ENCODE measurements at regions not wholly inside any gene's neighbourhood (a gene's known extent, or its start where the extent isn't known, plus 50 kb on each side); places are given as distances from the start of the nearest gene placed in this dataset.

- TF ChIP-seq REST (IDR thresholded peaks at IDR 0.05) (no peak), FOXA2 (IDR thresholded peaks at IDR 0.05) (no peak)
Observed at GRCh38 chr15:46297766-46298165, 662.9 kb downstream of the SQOR start (continued).

- WGBS = 60% methylated on average over 6 of the region's 6 CpGs
- peaks cover 0 to 3% (median 0%) of the 10 kb centered on the region in 4 donors for H3K27me3 ChIP-seq (ENCODE audit: control insufficient read depth in 4 of 4, insufficient read depth in 4 of 4, low read length in 3 of 4)
- TF ChIP-seq YY1 (IDR thresholded peaks at IDR 0.05) (no peak), MAX (IDR thresholded peaks at IDR 0.05) (no peak), NR2F2 (IDR thresholded peaks at IDR 0.05) (no peak)
- H3K4me1 ChIP-seq (ENCODE audit: control insufficient read depth in 4 of 4, insufficient read depth in 4 of 4, low read length in 3 of 4) = no peaks in the 10 kb centered on the region
- no peak overlapping the region for H3K9ac ChIP-seq (ENCODE audit: low read depth in 1 of 2, low read length in 2 of 2)
- no peak for DNase-seq (ENCODE audit: low spot score)
- no peak overlapping the region for H3K4me3 ChIP-seq (ENCODE audit: low read depth in 1 of 3, low read length in 3 of 3)
- no peaks in the 10 kb centered on the region for H3K9me3 ChIP-seq (ENCODE audit: control insufficient read depth in 4 of 4, low read length in 3 of 4)
- H3K27ac ChIP-seq (ENCODE audit: low read depth in 1 of 2, low read length in 2 of 2) = no peak overlapping the region
- peaks cover 0 to 2% (median 0%) of the 10 kb centered on the region in 4 donors for H3K36me3 ChIP-seq (ENCODE audit: control insufficient read depth in 4 of 4, insufficient read depth in 3 of 4, low read depth in 1 of 4, low read length in 3 of 4)
Observed at GRCh38 chr15:46300716-46301115, 665.9 kb downstream of the SQOR start.

GRCh38 chr15:46301291-46301690, 666.5 kb downstream of the SQOR start:
- Histone ChIP-seq H3K27ac (ENCODE audit: low read depth in 1 of 2, low read length in 2 of 2) (no peak overlapping the region), H3K36me3 (ENCODE audit: control insufficient read depth in 4 of 4, insufficient read depth in 3 of 4, low read depth in 1 of 4, low read length in 3 of 4) (no peaks in the 10 kb centered on the region), H3K27me3 (ENCODE audit: control insufficient read depth in 4 of 4, insufficient read depth in 4 of 4, low read length in 3 of 4) (peaks cover 0 to 3% (median 1%) of the 10 kb centered on the region in 4 donors), H3K9me3 (ENCODE audit: control insufficient read depth in 4 of 4, low read length in 3 of 4) (no peaks in the 10 kb centered on the region), H3K4me1 (ENCODE audit: control insufficient read depth in 4 of 4, insufficient read depth in 4 of 4, low read length in 3 of 4) (no peaks in the 10 kb centered on the region), H3K4me3 (ENCODE audit: low read depth in 1 of 3, low read length in 3 of 3) (no peak overlapping the region), H3K9ac (ENCODE audit: low read depth in 1 of 2, low read length in 2 of 2) (no peak overlapping the region)
- no peak for TF ChIP-seq ATF3 (IDR thresholded peaks at IDR 0.05)
- TF ChIP-seq CTCF (IDR thresholded peaks at IDR 0.05; ENCODE audit: low read depth, low read length, missing input control) = no peak
- no peak for TF ChIP-seq YY1 (IDR thresholded peaks at IDR 0.05)
- TF ChIP-seq FOXA2 (IDR thresholded peaks at IDR 0.05) = no peak
- no peak for TF ChIP-seq RXRA (IDR thresholded peaks at IDR 0.05)
- no peak for TF ChIP-seq JUND (IDR thresholded peaks at IDR 0.05)
- no peak for TF ChIP-seq ZBTB33 (IDR thresholded peaks at IDR 0.05)
- no peak for TF ChIP-seq SP1 (IDR thresholded peaks at IDR 0.05)
- TF ChIP-seq EGR1 (IDR thresholded peaks at IDR 0.05; ENCODE audit: low read depth in 2 of 2) = no peak
- TF ChIP-seq GABPA (IDR thresholded peaks at IDR 0.05 in 1 of 2, conservative IDR thresholded peaks at IDR 0.05 in 1 of 2) = no peak
- DNase-seq (ENCODE audit: low spot score) = no peak
- 37% methylated on average over 5 of the region's 5 CpGs for WGBS
